HG03575 (cell line): ENCODE measurements at regions not wholly inside any gene's neighbourhood (a gene's known extent, or its start where the extent isn't known, plus 50 kb on each side); places are given as distances from the start of the nearest gene placed in this dataset.
"Not testable (repeated sequence)": the region's sequence is repeated elsewhere in the genome, so short reads cannot be mapped to it uniquely, and the experiment has no call there.

Source experiments
- ATAC-seq: cut with Tn5 transposase; IDR thresholded peaks from one replicate; pipeline ENCODE4 v1.9.1; 2021; ENCODE audit not compliant: unreplicated experiment, insufficient number of reproducible peaks, low FRiP score; ENCODE audit errors: extremely low read depth

DNA sequence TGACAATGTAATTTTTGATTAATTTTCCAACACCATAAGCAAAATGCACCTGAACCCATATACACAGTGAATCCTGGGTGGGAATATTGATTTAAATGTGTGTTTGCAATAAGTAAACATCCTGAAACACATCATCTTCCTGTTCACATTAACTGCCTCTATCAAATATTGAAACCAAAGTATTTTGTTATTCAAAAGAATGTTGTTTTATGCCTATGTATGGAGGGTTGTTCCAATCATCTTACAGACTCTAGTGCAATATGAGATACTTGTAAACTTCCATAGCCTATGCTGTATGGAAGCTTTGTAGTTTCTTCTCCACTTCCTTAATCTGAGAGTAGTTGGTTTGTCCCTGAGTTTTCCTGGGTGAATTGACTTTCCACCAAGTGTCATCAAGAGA is 105.4 kb upstream of the SLC7A11 start:
- ATAC-seq: no peak

GRCh38 chr4:138344851-138345250 is 102.7 kb upstream of the SLC7A11 start:
- ATAC-seq: no peak

DNA sequence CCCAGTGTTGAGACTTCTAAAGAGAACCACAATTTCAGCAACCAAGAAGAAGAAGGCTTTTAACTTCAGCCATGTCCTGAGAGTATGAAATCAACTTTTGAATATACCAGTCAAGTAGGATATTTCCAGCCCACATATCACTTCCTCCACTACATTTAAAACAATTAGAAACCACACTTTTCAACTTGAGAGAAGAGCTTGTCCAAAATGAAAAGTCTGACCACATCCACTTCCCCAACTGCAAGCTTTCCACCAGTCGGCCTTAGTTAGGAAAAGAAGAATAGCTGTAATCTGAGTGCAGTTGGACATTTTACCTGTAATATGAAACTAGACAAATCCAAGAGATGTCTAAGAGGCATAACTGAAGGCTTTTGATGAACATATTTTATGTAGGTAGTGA is 101.9 kb upstream of the SLC7A11 start:
- no peak for ATAC-seq

DNA sequence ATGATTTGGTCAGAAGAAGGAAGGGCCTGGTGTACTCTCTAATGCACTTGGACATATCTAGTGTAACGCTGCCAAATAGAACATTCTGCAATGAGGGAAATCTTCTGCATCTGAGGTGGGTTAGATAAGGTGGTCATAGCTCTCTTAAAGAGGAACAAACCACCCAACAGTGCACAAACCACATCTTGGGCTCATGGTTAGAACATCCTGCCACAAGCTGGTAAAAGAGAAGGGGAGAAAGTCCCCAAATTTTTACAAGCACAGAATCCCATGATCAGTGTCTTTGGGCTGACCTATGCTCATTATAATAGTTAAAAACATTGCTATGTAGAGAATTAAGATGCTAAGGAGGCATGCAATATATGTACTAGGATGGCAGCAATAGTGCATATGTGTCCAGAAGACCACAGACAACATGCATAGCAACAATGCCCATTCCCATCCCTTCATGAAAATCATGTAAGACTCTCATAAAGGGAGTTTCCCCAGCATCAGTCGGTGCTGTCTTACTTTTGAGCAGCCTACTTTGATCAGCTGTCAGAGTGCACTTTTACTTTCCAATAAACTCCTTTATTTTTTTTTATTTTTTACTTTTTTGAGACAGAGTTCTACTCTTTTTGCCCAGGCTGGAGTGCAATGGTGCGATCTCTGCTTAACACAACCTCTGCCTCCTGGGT is 99.7 kb upstream of the SLC7A11 start:
- peak; percentile 45 for ATAC-seq

GRCh38 chr4:138338840-138339239 is 96.7 kb upstream of the SLC7A11 start:
- no peak for ATAC-seq

DNA sequence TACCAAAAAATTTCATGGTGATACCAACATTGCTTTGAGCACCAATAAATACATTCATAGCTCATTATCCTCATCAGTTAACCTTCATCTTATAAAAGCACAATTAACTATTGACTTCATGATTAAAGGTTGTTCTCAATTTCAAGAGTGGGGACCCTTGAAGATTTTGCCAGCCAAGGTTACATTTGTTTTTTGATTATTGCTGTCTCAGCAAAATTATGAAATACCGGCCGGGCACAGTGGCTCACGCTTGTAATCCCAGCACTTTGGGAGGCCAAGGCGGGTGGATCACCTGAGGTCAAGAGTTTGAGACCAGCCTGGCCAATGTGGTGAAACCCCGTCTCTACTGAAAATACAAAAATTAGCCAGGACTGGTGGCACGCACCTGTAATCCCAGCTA is 96.1 kb upstream of the SLC7A11 start:
- not testable (repeated sequence) for ATAC-seq

- no peak for ATAC-seq
These were observed 92.3 kb upstream of the SLC7A11 start for GRCh38 chr4:138334346-138335016.

DNA sequence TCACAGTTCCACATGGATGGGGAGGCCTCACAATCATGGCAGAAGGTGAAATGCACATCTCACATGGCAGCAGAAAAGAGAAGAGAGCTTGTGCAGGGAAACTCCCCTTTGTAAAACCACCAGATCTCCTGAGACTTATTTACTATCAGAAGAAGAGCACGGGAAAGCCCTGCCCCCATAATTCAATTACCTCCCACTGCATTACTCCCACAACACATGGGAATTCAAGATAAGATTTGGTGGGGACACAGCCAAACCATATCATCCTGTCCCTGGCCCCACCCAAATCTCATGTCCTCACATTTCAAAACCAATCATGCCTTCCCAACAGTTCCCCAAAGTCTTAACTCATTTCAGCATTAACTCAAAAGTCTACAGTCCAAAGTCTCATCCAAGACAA is 90.3 kb upstream of the SLC7A11 start:
- not testable (repeated sequence) for ATAC-seq

- ATAC-seq: no peak
These were observed 88.4 kb upstream of the SLC7A11 start for GRCh38 chr4:138330531-138330930.

DNA sequence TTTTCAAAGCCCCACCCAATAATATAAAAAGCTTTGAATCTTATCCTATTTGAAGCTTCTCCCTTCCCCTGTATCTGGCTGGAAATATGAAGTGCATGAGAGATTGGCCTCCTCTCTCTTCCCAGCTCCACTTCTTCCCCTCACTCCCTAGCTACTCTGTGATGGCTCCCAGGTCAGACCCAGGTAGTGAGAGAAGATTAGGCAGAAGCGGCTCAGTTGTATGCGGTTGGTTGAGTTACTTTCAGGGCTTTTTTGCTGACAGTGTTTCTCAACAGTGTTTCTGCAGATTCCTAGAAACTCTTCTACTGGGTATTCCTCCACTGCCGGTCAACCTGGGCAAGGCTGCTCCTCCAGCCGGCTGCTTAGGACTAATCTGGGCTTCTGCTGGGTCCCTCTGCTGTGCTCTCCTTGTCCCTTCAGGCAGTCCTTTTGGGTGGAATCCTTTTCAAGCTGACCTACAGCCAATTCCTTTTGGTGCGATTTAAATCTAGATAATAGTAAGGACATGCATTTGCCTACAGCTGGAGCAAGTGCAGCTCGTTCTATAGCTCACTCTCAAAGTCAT is 87.4 kb upstream of the SLC7A11 start:
- ATAC-seq: no peak

GRCh38 chr4:138327338-138327737 is 85.2 kb upstream of the SLC7A11 start:
- ATAC-seq: no peak

DNA sequence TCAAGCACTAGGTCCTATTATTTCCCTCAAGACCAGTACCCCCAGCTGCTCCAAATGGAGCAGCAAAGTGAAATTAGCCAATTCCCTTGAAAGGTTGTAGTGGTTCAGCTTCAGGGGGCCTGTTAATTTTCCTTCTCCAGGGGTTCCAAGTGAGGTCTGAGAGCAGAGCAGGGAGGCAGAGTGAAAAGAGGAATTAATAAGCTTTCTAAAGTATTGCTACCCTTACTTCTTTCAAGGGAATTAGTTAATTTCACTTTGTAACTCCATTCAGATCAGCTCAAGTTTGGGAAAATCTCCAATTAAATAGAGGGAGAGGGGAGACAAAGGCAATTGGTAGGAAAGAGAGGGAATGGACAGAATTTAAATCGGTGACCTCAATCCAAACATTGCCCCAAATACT is 78.7 kb upstream of the SLC7A11 start:
- ATAC-seq: no peak

GRCh38 chr4:138320030-138320429 is 77.9 kb upstream of the SLC7A11 start:
- ATAC-seq: no peak

DNA sequence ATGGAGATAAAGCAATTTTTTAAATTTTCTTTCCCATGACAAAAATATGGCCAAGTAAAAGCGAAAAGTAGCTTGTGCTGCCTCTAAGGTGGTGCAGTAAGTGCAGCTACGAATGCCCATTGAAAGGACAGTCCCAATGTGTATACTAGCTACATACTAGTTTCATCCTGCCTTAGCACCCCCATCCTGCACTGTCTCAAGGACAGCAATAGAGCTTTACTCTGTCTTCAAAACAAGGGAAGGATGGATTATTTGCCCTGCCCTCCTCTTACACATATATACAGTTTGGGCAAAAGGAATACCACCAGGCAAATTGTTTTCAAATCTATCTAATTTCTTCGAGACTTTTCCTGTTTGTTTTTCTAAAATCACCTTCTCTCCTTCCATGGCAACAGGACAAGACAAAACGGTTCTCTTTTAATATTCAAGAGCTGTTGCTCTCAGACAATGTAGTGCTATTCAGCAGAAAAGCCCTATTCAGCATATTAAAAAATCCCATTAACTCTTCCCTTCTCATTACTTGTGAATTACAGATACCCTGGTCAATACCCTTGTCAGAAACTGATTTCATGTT is 75.1 kb upstream of the SLC7A11 start:
- ATAC-seq: no peak

DNA sequence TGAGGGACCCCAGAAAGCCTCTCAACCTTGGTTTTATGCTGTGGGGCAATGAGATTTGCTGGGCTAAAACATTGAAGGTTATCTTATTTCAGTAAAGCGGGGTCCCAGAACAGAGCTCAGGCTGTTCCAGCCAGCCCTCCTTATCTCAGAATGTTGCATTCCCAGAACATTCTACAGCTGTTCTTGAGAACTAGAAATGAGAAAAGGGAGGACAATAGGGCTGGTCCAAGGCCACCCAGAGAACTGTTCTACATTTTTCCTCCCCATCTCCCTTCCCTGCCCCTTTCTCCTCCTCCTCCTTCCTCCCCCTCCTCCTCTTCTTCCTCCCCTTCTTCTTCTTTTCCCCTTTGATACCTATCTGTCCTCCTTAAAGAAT is 70.4 kb upstream of the SLC7A11 start:
- ATAC-seq: no peak

- no peak for ATAC-seq
These were observed 69.8 kb upstream of the SLC7A11 start for GRCh38 chr4:138311771-138312535.

DNA sequence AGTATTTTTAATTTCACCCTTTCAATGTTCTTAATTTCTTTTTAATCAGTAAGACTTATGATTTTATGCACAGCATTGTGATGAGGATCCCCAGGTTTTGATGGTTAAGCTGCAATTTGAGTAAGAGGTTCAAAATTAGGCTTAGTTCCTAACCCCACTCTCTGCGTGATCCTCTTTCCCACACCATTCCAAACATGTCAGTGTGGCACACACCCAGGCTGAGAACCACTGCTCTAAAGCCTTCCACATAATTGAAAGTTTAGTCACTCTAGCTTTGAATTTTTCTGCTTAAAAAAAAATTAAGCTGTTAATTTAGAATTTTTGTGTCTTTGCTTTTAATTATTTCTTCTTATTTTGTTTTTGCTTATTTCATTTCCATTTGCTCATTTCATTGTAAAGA is 68.8 kb upstream of the SLC7A11 start:
- ATAC-seq: no peak

DNA sequence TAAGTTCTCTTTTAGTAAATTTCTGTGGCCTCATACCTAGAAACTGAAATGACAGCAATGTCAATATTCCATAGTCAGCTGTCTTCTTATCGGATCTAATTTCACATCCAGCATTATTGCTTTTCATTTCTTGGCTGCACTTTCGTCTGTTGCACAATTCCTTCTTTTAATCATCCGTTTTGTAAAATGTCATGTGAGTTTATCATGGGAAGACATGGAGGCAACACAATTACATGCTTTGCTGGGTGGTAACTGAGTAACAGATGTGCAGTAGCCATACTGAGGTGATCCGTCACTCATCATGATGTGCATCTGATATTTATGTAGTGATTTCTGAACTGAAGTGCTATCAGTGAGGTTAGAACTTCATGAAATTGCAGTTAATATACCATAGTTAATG is 68.3 kb upstream of the SLC7A11 start:
- no peak for ATAC-seq

DNA sequence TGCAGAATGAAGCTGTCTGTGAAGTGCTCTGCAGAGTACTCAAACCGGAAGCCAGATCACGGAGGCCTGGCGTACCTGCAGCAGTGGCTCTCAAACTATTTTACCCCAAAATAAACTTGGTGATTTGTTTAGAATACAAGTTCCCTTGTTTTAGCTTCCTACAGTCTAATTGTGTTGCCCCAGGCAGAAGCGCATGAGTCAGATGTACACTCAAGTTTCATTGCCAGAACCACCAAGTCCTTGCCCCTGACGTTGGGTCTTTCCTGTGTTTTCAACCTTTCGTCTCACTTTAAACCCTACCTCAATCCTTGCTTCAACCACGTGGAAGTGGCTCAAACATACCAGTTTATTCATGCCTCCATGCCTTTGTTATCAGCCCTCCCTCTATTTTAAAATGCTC is 66.2 kb upstream of the SLC7A11 start:
- no peak for ATAC-seq

- no peak for ATAC-seq
These were observed 65.2 kb upstream of the SLC7A11 start for GRCh38 chr4:138307319-138307718.
